ENCODE measurements at regions not wholly inside any gene's neighbourhood (a gene's known extent, or its start where the extent isn't known, plus 50 kb on each side); places are given as distances from the start of the nearest gene placed in this dataset.

DNA sequence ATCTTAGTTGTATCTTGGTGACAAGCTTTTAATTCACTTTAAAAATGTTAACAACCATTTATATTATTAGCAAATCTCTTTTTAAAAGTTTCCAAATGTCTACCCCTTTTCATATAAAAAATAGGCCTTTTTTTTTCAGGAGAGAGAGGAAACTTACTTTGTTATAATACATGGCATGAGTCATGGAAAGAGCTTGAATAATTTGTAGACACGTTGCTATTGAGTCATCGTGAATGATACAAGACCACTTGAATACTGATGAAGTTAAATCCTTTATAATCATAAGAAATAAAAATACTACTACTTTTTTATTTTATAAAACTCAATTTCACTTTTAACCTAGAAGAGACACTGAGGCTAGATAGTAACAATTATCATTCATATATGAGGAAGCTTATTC lies 70.3 kb upstream of the BBX start:
- CTCF ChIA-PET: interaction anchor here (0.6 to 1.0 kb wide), 2 partner anchors 91 to 762 kb away, joined by 3 read pairs; no protein-coding TSS in a partner anchor
- no peaks in the 10 kb centered on the region for H3K9me3 Mint-ChIP-seq (ENCODE audit: insufficient read depth)
- no peaks in the 10 kb centered on the region for H3K79me2 ChIP-seq (ENCODE audit: control insufficient read depth, insufficient read depth, low read length)

DNA sequence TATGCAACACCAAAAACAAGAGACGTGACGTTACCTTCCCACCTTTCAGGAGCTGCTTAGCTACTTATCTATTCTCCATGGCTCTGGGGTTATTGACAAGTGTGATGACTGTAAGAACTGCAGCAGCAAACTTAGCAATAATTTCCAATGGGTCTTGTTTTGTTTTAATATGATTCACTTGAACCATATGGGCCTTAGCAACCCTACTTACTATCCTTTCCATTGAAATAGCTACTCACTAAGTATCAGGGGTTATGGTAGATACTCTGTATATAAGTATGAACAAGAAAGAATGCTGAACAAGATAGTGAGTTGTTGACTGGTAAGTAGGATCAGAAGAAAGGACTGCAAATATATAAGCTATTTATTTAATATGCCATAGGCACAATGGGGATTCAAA lies 69.3 kb upstream of the BBX start:
- H3K4me1 Mint-ChIP-seq: no peaks in the 10 kb centered on the region
- Histone ChIP-seq H3K36me3 (replicated peaks in 1 of 2; ENCODE audit: control extremely low read depth in 1 of 2, control insufficient read depth in 1 of 2, extremely low read depth in 1 of 2, insufficient read depth in 2 of 2, low read length in 1 of 2) (no peaks in the 10 kb centered on the region), H3K4me3 (ENCODE audit: control extremely low read depth in 1 of 5, extremely low read depth in 1 of 5, insufficient read depth in 1 of 5, low read depth in 2 of 5, low read length in 4 of 5) (no peak overlapping the region), H3K4me2 (replicated peaks; ENCODE audit: low read depth, low read length, poor library complexity, severe bottlenecking) (no peak overlapping the region), H3K79me2 (ENCODE audit: control insufficient read depth, insufficient read depth, low read length) (no peaks in the 10 kb centered on the region), H3K9ac (ENCODE audit: low read length) (no peak overlapping the region), H3K27me3 (replicated peaks in 1 of 4; ENCODE audit: control extremely low read depth in 1 of 4, control insufficient read depth in 3 of 4, insufficient read depth in 4 of 4, low read length in 3 of 4) (no peaks in the 10 kb centered on the region), H2AFZ (ENCODE audit: insufficient read depth, low read depth, low read length, poor library complexity, severe bottlenecking) (no peak overlapping the region), H3K9me3 (ENCODE audit: control extremely low read depth in 1 of 3, control insufficient read depth in 2 of 3, insufficient read depth in 1 of 3, low read length in 2 of 3) (peaks cover 0 to 2% (median 0%) of the 10 kb centered on the region in 3 donors), H3K27ac (ENCODE audit: low read length in 2 of 2) (no peak overlapping the region), H3K4me1 (ENCODE audit: control insufficient read depth in 2 of 2, insufficient read depth in 2 of 2, low read length in 2 of 2) (no peaks in the 10 kb centered on the region), H4K20me1 (ENCODE audit: control insufficient read depth, insufficient read depth, low read length, poor library complexity, severe bottlenecking) (no peaks in the 10 kb centered on the region)
- H3K9me3 Mint-ChIP-seq (ENCODE audit: insufficient read depth): no peaks in the 10 kb centered on the region
- no peaks in the 10 kb centered on the region for H3K27me3 Mint-ChIP-seq
- TF ChIP-seq, protein P1, sequence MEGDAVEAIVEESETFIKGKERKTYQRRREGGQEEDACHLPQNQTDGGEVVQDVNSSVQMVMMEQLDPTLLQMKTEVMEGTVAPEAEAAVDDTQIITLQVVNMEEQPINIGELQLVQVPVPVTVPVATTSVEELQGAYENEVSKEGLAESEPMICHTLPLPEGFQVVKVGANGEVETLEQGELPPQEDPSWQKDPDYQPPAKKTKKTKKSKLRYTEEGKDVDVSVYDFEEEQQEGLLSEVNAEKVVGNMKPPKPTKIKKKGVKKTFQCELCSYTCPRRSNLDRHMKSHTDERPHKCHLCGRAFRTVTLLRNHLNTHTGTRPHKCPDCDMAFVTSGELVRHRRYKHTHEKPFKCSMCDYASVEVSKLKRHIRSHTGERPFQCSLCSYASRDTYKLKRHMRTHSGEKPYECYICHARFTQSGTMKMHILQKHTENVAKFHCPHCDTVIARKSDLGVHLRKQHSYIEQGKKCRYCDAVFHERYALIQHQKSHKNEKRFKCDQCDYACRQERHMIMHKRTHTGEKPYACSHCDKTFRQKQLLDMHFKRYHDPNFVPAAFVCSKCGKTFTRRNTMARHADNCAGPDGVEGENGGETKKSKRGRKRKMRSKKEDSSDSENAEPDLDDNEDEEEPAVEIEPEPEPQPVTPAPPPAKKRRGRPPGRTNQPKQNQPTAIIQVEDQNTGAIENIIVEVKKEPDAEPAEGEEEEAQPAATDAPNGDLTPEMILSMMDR (IDR thresholded peaks at IDR 0.05): no peak
- TF ChIP-seq EZH2 (IDR thresholded peaks at IDR 0.05; ENCODE audit: borderline replicate concordance, insufficient read depth, low read depth, low read length, poor library complexity, severe bottlenecking): no peak
- no CpG with 5 or more reads among the region's 2 CpGs for WGBS (ENCODE audit: insufficient coverage)
- ChIA-PET POLR2A (no interaction called here), CTCF (interaction anchor here (1.5 to 3.8 kb wide), 2 partner anchors 23 to 32 kb away, joined by 4 to 15 read pairs; no protein-coding TSS in a partner anchor)
- ATAC-seq (ENCODE audit: low read depth): no peak
- H3K27ac Mint-ChIP-seq: no peak overlapping the region
- no peak for DNase-seq
- H3K4me3 Mint-ChIP-seq: no peak overlapping the region
- intact Hi-C loops (cut with micrococcal nuclease): no loop called here

More for the DNA sequence above, 70.3 kb upstream of the BBX start:
- no peak overlapping the region for H3K4me3 Mint-ChIP-seq
- Histone ChIP-seq H3K4me1 (ENCODE audit: control insufficient read depth in 2 of 2, insufficient read depth in 2 of 2, low read length in 2 of 2) (no peaks in the 10 kb centered on the region), H3K9me3 (ENCODE audit: control extremely low read depth in 1 of 3, control insufficient read depth in 2 of 3, insufficient read depth in 1 of 3, low read length in 2 of 3) (peaks cover 0 to 2% (median 0%) of the 10 kb centered on the region in 3 donors), H3K27ac (ENCODE audit: low read length in 2 of 2) (no peak overlapping the region), H3K9ac (ENCODE audit: low read length) (no peak overlapping the region), H3K4me2 (replicated peaks; ENCODE audit: low read depth, low read length, poor library complexity, severe bottlenecking) (no peak overlapping the region), H4K20me1 (ENCODE audit: control insufficient read depth, insufficient read depth, low read length, poor library complexity, severe bottlenecking) (no peaks in the 10 kb centered on the region), H3K4me3 (ENCODE audit: control extremely low read depth in 1 of 5, extremely low read depth in 1 of 5, insufficient read depth in 1 of 5, low read depth in 2 of 5, low read length in 4 of 5) (no peak overlapping the region), H3K36me3 (replicated peaks in 1 of 2; ENCODE audit: control extremely low read depth in 1 of 2, control insufficient read depth in 1 of 2, extremely low read depth in 1 of 2, insufficient read depth in 2 of 2, low read length in 1 of 2) (no peaks in the 10 kb centered on the region), H3K27me3 (replicated peaks in 1 of 4; ENCODE audit: control extremely low read depth in 1 of 4, control insufficient read depth in 3 of 4, insufficient read depth in 4 of 4, low read length in 3 of 4) (no peaks in the 10 kb centered on the region), H2AFZ (ENCODE audit: insufficient read depth, low read depth, low read length, poor library complexity, severe bottlenecking) (no peak overlapping the region)
- intact Hi-C loops (cut with micrococcal nuclease): no loop called here
- TF ChIP-seq EZH2 (IDR thresholded peaks at IDR 0.05; ENCODE audit: borderline replicate concordance, insufficient read depth, low read depth, low read length, poor library complexity, severe bottlenecking): no peak
- TF ChIP-seq, protein P1 (IDR thresholded peaks at IDR 0.05): no peak
- no peaks in the 10 kb centered on the region for H3K4me1 Mint-ChIP-seq
- DNase-seq: no peak
- POLR2A ChIA-PET: interaction anchor here (0.5 kb wide), 1 partner anchor 20 kb away, joined by 3 read pairs; no protein-coding TSS in a partner anchor
- no peaks in the 10 kb centered on the region for H3K27me3 Mint-ChIP-seq
- no peak overlapping the region for H3K27ac Mint-ChIP-seq
- WGBS (ENCODE audit: insufficient coverage): no CpG with 5 or more reads among the region's 2 CpGs
- no peak for ATAC-seq (ENCODE audit: low read depth)

Measured in B cell (primary cell).